Chondrocyte (in vitro differentiated cells): ENCODE measurements at regions not wholly inside any gene's neighbourhood (a gene's known extent, or its start where the extent isn't known, plus 50 kb on each side); places are given as distances from the start of the nearest gene placed in this dataset.

ENCODE experiments used
- DNase-seq: peaks from one replicate; pipeline ENCODE4 v3.0.0; 2021; ENCODE audit warnings: mixed read lengths, low spot score
- H3K27ac Mint-ChIP-seq: one replicate; pipeline ENCODE4 v1.8.0; 2021; ENCODE audit warnings: mild to moderate bottlenecking, moderate library complexity, mixed read lengths; ENCODE audit not compliant: unreplicated experiment
- H3K27me3 Mint-ChIP-seq: 2 replicates; pipeline ENCODE4 v1.8.0; 2021; ENCODE audit warnings: low read depth, mixed read lengths
- H3K36me3 Mint-ChIP-seq: 2 replicates; pipeline ENCODE4 v1.8.0; 2021; ENCODE audit warnings: low read depth, mixed read lengths
- H3K4me1 Mint-ChIP-seq: 2 replicates; pipeline ENCODE4 v1.8.0; 2021; ENCODE audit warnings: low read depth, mild to moderate bottlenecking, mixed read lengths
- H3K4me3 Mint-ChIP-seq: one replicate; pipeline ENCODE4 v1.8.0; 2021; ENCODE audit warnings: mild to moderate bottlenecking, moderate library complexity, mixed read lengths; ENCODE audit not compliant: unreplicated experiment
- H3K9me3 Mint-ChIP-seq: 2 replicates; pipeline ENCODE4 v1.8.0; 2021; ENCODE audit warnings: low read depth, mixed read lengths
- CTCF ChIP-seq: fragments of 200-600 bp; sonication (generic); IDR thresholded peaks from 2 replicates; pipeline ENCODE4 v1.5.0; 2021; ENCODE audit warnings: antibody characterized with exemption, mild to moderate bottlenecking, moderate library complexity

DNA sequence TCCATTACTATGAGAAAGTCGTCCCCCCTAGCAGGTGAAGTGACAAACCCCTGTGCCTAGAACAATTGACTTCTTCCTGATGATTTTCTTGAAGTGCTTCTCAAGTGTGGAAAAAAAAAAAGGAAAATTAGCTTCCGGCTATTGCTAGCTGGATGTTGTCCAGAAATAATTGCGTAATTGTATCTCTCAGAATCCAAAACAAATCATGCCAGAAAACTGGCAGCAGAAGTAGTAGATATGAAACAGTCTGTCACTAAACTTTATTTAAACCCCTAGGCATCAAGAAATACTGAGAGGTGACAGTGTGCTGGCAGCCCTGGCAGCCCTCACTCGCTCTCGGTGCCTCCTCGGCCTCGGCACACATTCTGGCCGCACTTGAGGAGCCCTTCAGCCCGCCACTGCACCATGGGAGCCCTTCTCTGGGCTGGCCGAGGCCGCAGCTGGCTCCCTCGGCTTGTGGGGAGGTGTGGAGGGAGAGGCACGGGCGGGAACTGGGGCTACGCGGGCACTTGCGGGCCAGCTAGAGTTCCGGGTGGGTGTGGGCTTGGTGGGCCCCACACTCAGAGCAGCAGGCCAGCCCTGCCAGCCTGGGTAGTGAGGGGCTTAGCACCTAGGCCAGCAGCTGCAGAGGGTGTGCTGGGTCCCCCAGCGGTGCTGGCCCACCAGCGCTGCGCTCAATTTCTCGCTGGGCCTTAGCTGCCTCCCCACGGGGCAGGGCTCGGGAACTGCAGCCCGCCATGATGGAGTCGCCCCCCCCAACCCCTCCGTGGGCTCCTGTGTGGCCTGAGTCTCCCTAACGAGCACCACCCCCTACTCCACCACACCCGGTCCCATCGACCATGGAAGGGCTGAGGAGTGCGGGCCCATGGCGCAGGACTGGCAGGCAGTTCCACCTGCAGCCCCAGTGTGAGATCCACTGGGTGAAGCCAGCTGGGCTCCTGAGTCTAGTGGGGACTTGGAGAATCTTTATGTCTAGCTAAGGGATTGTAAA lies 80.5 kb upstream of the ABCA12 start:
- peaks cover 3% of the 10 kb centered on the region for H3K36me3 Mint-ChIP-seq
- H3K27me3 Mint-ChIP-seq: peaks cover 14% of the 10 kb centered on the region
- peaks cover 16% of the 10 kb centered on the region for H3K9me3 Mint-ChIP-seq
- TF ChIP-seq CTCF: no peak
- H3K27ac Mint-ChIP-seq: no peak overlapping the region
- no peak overlapping the region for H3K4me3 Mint-ChIP-seq
- DNase-seq: no peak
- no peaks in the 10 kb centered on the region for H3K4me1 Mint-ChIP-seq

DNA sequence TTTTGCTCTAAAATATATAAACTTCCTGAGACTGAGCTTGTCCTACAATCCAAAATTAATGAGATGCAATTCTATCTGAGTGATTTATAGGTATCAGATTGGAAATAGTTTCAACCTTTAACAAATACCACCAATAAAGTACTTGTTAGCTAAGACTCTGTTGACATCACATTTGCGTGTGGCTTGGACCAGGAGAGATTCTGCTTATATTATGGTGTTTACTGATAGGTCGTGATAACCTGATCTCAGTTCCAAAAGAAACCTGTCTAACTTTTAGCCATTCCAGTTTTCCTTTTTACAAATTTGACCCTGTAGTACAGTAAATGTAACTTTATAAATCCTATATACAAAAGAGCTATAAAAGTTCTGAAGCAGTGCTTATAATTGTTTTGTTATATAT lies 78.4 kb upstream of the ABCA12 start:
- H3K9me3 Mint-ChIP-seq: peaks cover 5% of the 10 kb centered on the region
- H3K27ac Mint-ChIP-seq: no peak overlapping the region
- H3K4me3 Mint-ChIP-seq: no peak overlapping the region
- peaks cover 9% of the 10 kb centered on the region for H3K27me3 Mint-ChIP-seq
- TF ChIP-seq CTCF: no peak
- no peaks in the 10 kb centered on the region for H3K36me3 Mint-ChIP-seq
- DNase-seq: no peak
- no peaks in the 10 kb centered on the region for H3K4me1 Mint-ChIP-seq

DNA sequence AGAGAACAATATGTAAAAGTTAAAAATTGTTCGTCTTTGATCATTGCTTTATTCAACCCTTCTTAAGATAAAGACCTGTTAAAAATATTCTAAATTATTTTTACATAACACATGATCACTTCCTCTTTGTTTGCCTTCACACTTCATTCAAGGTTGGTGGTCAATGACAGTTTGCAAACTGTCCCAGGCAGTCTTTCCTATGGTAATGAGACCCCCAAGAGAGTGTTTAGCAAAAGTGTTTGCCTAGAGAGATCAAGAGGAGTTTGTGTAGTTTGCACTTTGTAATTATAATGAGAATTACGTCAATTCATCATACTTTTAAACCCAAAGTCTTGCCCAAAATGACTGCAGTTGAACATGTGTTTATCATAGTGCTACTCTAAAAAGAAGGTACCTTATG lies 77.2 kb upstream of the ABCA12 start:
- Mint-ChIP-seq H3K27ac (no peak overlapping the region), H3K36me3 (no peaks in the 10 kb centered on the region), H3K4me3 (no peak overlapping the region), H3K9me3 (peaks cover 4% of the 10 kb centered on the region), H3K4me1 (no peaks in the 10 kb centered on the region), H3K27me3 (peaks cover 9% of the 10 kb centered on the region)
- DNase-seq: no peak
- no peak for TF ChIP-seq CTCF

GRCh38 chr2:215210082-215210481 lies 71.7 kb upstream of the ABCA12 start:
- Mint-ChIP-seq H3K4me1 (no peaks in the 10 kb centered on the region), H3K27ac (no peak overlapping the region), H3K9me3 (peaks cover 16% of the 10 kb centered on the region), H3K27me3 (peaks cover 5% of the 10 kb centered on the region), H3K36me3 (peaks cover 2% of the 10 kb centered on the region), H3K4me3 (no peak overlapping the region)
- DNase-seq: no peak
- TF ChIP-seq CTCF: no peak

- H3K4me1 Mint-ChIP-seq: no peaks in the 10 kb centered on the region
- no peak overlapping the region for H3K27ac Mint-ChIP-seq
- no peak overlapping the region for H3K4me3 Mint-ChIP-seq
- no peak for TF ChIP-seq CTCF
- H3K9me3 Mint-ChIP-seq: peaks cover 16% of the 10 kb centered on the region
- H3K36me3 Mint-ChIP-seq: peaks cover 2% of the 10 kb centered on the region
- DNase-seq: no peak
- H3K27me3 Mint-ChIP-seq: no peaks in the 10 kb centered on the region
Measured at GRCh38 chr2:215207791-215208367, 69.5 kb upstream of the ABCA12 start.
